Smooth muscle cell (in vitro differentiated cells): ENCODE measurements at regions not wholly inside any gene's neighbourhood (a gene's known extent, or its start where the extent isn't known, plus 50 kb on each side); places are given as distances from the start of the nearest gene placed in this dataset.
"Not testable (repeated sequence)": the region's sequence is repeated elsewhere in the genome, so short reads cannot be mapped to it uniquely, and the experiment has no call there.

Source experiments
- DNase-seq: peaks from one replicate; lab custom pipeline; 2025; ENCODE audit not compliant: unreplicated experiment; lab: John Stamatoyannopoulos, UW
- H2AFZ ChIP-seq: fragments of 200-600 bp; sonication (generic); 2 replicates; pipeline ENCODE4 v1.6.0; 2016; ENCODE audit warnings: antibody characterized with exemption, low read depth, mild to moderate bottlenecking
- H3F3A ChIP-seq: fragments of 200-600 bp; sonication (generic); 2 replicates; pipeline ENCODE4 v1.6.0; 2017; ENCODE audit warnings: antibody characterized with exemption, low read depth
- H3K27ac ChIP-seq: fragments of 200-600 bp; sonication (generic); 2 replicates; pipeline ENCODE4 v1.5.1; 2016; ENCODE audit warnings: low read depth, mild to moderate bottlenecking
- H3K27me3 ChIP-seq: fragments of 200-600 bp; sonication (generic); 2 replicates; pipeline ENCODE4 v1.6.1; 2016; ENCODE audit warnings: low read depth, mild to moderate bottlenecking
- H3K36me3 ChIP-seq: fragments of 200-600 bp; sonication (generic); 2 replicates; pipeline ENCODE4 v1.5.1; 2016; ENCODE audit warnings: low read depth
- H3K4me1 ChIP-seq: fragments of 200-600 bp; sonication (generic); 2 replicates; pipeline ENCODE4 v1.5.1; 2016; ENCODE audit warnings: low read depth
- H3K4me2 ChIP-seq: fragments of 200-600 bp; sonication (generic); 2 replicates; pipeline ENCODE4 v1.6.0; 2016; ENCODE audit warnings: mild to moderate bottlenecking
- H3K4me3 ChIP-seq: fragments of 200-600 bp; sonication (generic); 2 replicates; pipeline ENCODE4 v1.5.1; 2016; ENCODE audit warnings: mild to moderate bottlenecking
- H3K79me2 ChIP-seq: fragments of 200-600 bp; sonication (generic); 2 replicates; pipeline ENCODE4 v1.6.0; 2016; ENCODE audit warnings: low read depth, mild to moderate bottlenecking
- H3K9ac ChIP-seq: fragments of 200-600 bp; sonication (generic); 2 replicates; pipeline ENCODE4 v1.6.0; 2016; ENCODE audit warnings: low read depth
- H3K9me3 ChIP-seq: fragments of 200-600 bp; sonication (generic); replicated peaks from 2 replicates; pipeline ENCODE4 v1.5.1; 2016; ENCODE audit warnings: low read depth
- H4K20me1 ChIP-seq: fragments of 200-600 bp; sonication (generic); 2 replicates; pipeline ENCODE4 v1.6.0; 2016; ENCODE audit warnings: low read depth
- CTCF ChIP-seq: fragments of 200-600 bp; sonication (generic); IDR thresholded peaks from 2 replicates; pipeline ENCODE4 v1.5.1; 2017; ENCODE audit warnings: borderline replicate concordance, mild to moderate bottlenecking, antibody characterized with exemption; ENCODE audit not compliant: insufficient read depth, poor library complexity, severe bottlenecking
- WGBS: methylation state at CpG from one replicate; pipeline ENCODE4 v1.1.7; 2016; ENCODE audit warnings: low lambda C conversion rate; 5-methylcytosine and 5-hydroxymethylcytosine counted together

GRCh38 chr14:83638748-83639504 is 1891.0 kb upstream of the FLRT2 start:
- Histone ChIP-seq H3K4me2 (no peak overlapping the region), H2AFZ (no peak overlapping the region), H3F3A (no peaks in the 10 kb centered on the region), H4K20me1 (no peaks in the 10 kb centered on the region), H3K9me3 (no peaks in the 10 kb centered on the region), H3K27me3 (no peaks in the 10 kb centered on the region), H3K36me3 (no peaks in the 10 kb centered on the region), H3K9ac (no peak overlapping the region), H3K4me1 (no peaks in the 10 kb centered on the region), H3K79me2 (no peaks in the 10 kb centered on the region), H3K4me3 (no peak overlapping the region), H3K27ac (no peak overlapping the region)
- 89% methylated on average over 18 of the region's 18 CpGs for WGBS
- no peak for TF ChIP-seq CTCF
- DNase-seq = no peak

GRCh38 chr14:83639505-83639875 is 1890.5 kb upstream of the FLRT2 start:
- H3K9ac ChIP-seq, H4K20me1 ChIP-seq, H3K36me3 ChIP-seq, H3K4me3 ChIP-seq, H3K9me3 ChIP-seq, H3K79me2 ChIP-seq, H3K4me1 ChIP-seq, H3F3A ChIP-seq, DNase-seq, H3K4me2 ChIP-seq, H2AFZ ChIP-seq, H3K27ac ChIP-seq, H3K27me3 ChIP-seq: not testable (repeated sequence)
- WGBS = 94% methylated on average over 18 of the region's 18 CpGs

GRCh38 chr14:83646228-83646627 is 1883.7 kb upstream of the FLRT2 start:
- Histone ChIP-seq H3K4me3 (no peak overlapping the region), H3F3A (no peaks in the 10 kb centered on the region), H3K9ac (no peak overlapping the region), H3K9me3 (no peaks in the 10 kb centered on the region), H3K27me3 (no peaks in the 10 kb centered on the region), H3K4me1 (no peaks in the 10 kb centered on the region), H3K27ac (no peak overlapping the region), H2AFZ (no peak overlapping the region), H3K79me2 (no peaks in the 10 kb centered on the region), H3K4me2 (no peak overlapping the region), H3K36me3 (no peaks in the 10 kb centered on the region), H4K20me1 (no peaks in the 10 kb centered on the region)
- 71% methylated on average over 1 of the region's 1 CpG for WGBS
- DNase-seq = no peak
- no peak for TF ChIP-seq CTCF

GRCh38 chr14:83660597-83660996 is 1869.3 kb upstream of the FLRT2 start:
- DNase-seq = no peak
- no peaks in the 10 kb centered on the region for H3K4me1 ChIP-seq
- TF ChIP-seq CTCF = no peak
- H3F3A ChIP-seq = no peaks in the 10 kb centered on the region
- no peaks in the 10 kb centered on the region for H3K27me3 ChIP-seq
- H2AFZ ChIP-seq = no peak overlapping the region
- no peaks in the 10 kb centered on the region for H3K9me3 ChIP-seq
- H3K4me2 ChIP-seq = no peak overlapping the region
- no peak overlapping the region for H3K27ac ChIP-seq
- no peaks in the 10 kb centered on the region for H3K79me2 ChIP-seq
- H3K36me3 ChIP-seq = no peaks in the 10 kb centered on the region
- WGBS = 91% methylated on average over 1 of the region's 1 CpG
- no peaks in the 10 kb centered on the region for H4K20me1 ChIP-seq
- no peak overlapping the region for H3K4me3 ChIP-seq
- no peak overlapping the region for H3K9ac ChIP-seq
